NOMO-1 (cell line): ENCODE measurements at regions not wholly inside any gene's neighbourhood (a gene's known extent, or its start where the extent isn't known, plus 50 kb on each side); places are given as distances from the start of the nearest gene placed in this dataset.
A peak's percentile ranks its signal among the peaks of the same experiment; 100 is the strongest.

Experiments
- DNase-seq, 2 experiments: peaks; one replicate each; lab custom pipeline; 2025; ENCODE audit not compliant: unreplicated experiment in 2 of 2; lab: John Stamatoyannopoulos, UW

- no peak for DNase-seq
Observed at GRCh38 chr2:196433116-196433515, 206.4 kb upstream of the CCDC150 start.

- no peak for DNase-seq
Observed at GRCh38 chr2:196434217-196434616, 205.3 kb upstream of the CCDC150 start.

DNA sequence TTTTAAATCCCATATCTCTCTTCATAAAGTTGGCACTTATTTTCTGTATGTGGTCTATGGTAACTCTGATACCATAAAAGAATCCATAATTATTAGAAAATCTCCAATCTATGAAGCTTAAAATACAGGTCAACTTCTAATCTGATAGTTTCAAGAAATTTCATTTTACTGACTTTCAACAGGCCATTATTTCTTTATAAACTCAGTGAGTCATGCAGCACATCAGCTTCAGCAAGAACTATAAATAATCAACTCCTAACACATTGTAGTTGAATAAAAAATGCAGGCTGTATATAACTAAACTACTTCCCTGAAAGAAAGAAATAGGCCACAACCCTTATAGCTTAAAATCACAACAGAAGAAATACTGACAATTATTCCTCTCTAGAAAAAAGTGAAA is 204.3 kb upstream of the CCDC150 start:
- no peak for DNase-seq

DNA sequence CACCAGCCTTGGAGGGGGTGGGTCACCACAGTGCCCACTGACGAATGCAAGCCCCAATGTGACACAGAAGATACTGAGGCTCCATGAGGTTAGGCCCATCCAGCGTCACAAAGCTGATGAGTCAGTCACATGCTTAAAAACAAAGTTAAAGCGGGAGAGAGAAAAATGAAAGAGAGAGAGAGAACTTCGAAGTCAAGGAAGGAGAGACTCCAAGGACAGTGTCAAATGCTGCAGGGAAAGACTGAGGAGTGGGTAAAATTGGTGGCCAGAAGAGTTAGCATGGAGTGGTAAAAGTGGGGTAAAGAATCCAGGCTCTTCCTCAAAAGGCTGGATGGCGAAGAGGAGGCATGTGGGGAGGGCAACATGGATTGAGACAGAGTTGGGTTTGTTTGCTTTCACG is 201.9 kb upstream of the CCDC150 start:
- DNase-seq, result no peak

- DNase-seq, result no peak
Observed at GRCh38 chr2:196439760-196440159, 199.8 kb upstream of the CCDC150 start.

DNA sequence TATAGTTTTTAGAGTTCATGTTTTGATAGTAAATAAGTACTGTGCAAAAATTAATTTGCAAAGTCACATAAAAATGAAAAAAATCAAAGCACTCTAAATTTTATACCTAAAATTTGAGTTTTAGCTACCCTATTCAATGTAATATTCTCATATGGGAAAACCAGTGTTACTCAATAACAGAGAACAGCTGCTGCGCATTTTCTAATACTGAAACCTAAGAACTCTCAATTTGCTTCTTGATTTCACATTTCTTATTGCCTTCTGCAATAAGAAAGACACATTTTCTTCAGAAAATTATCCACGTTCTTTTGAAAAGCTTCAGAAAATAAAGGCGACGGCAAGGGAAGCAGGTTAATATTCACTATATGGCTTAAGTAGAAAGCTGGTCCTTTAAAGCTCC is 199.1 kb upstream of the CCDC150 start:
- DNase-seq, result no peak

DNA sequence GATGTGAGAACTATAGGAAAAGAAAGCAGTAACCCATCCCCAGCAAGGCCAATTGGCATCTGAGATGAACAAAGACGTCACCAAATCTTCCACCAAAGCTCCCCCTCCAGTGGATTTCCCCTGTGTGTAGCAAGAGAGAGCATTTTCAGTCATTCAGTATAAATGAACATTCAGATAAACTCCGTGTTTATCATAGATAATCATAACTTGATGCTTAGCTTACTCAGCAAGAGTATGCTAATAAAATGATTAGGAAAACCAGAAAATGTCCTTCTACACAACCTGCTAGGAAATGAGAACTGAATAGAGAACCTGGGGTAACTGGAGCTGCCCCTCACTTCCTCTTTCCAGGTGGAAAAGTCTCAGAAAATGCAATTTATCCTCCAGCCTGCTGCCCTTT is 198.0 kb upstream of the CCDC150 start:
- DNase-seq, result no peak

DNA sequence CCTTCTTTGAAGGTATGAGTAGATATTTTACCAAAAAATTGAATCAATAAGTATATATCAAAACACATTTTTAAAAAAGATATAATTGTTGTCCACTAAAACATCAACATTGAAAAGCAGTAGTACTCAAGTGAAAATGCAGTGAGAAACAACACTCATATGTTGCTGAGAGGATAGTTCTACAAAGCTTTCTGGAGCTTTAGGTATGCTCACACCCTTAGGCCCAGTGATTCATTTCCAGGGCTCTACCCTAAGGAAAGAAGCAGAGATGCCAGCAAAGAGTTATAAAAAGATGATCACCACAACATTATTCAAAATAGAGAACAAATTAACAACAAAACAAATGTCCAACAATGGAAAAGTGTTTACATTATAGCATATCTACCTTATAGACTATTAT is 197.3 kb upstream of the CCDC150 start:
- DNase-seq, result no peak

- no peak for DNase-seq
Observed at GRCh38 chr2:196444442-196444841, 195.1 kb upstream of the CCDC150 start.

DNA sequence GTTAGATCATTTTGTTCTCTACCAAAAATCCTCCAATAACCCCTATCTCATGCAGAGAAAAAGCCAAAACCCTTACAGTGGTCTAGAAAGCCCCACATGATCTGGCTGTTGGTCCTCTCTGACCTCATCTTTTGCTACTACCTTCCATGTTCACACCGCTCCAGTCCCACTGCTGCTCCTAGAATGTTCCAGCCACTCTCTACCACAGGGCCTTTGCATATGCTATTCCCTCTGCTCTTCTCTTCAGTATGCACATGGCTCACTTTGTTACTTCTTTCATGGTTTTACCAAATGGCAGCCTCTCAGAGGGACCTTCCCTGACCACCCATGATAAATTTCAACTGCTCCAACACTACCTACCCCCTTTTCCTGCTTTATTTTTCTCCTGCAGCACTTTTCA is 193.5 kb upstream of the CCDC150 start:
- no peak for DNase-seq

GRCh38 chr2:196448407-196449079 is 191.0 kb upstream of the CCDC150 start:
- no peak for DNase-seq

GRCh38 chr2:196449083-196449482 is 190.4 kb upstream of the CCDC150 start:
- DNase-seq, result no peak

GRCh38 chr2:196452758-196453157 is 186.8 kb upstream of the CCDC150 start:
- DNase-seq, result no peak

- DNase-seq, result peak; percentile 16 to 19
Observed at GRCh38 chr2:196453613-196454047, 185.9 kb upstream of the CCDC150 start.

DNA sequence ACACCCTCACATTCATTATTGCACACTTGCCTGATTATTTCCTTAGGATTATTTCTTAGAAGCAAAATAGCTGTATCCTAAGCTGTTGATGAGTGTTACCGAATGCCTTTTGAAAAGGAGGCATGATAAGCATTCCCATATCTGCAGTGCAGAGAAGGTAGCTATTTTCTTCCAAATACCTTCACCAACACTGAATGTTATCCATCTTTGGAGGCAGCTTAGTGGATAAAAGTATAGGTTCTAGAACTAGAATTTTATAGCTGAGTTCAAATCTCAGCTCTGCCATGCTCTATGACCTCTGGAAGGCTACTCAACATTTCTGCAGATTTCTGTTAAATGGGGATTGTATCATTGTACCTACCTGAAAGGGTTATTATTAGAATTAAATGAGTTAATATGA is 185.0 kb upstream of the CCDC150 start:
- DNase-seq, result no peak

GRCh38 chr2:196459539-196459938 is 180.0 kb upstream of the CCDC150 start:
- no peak for DNase-seq

DNA sequence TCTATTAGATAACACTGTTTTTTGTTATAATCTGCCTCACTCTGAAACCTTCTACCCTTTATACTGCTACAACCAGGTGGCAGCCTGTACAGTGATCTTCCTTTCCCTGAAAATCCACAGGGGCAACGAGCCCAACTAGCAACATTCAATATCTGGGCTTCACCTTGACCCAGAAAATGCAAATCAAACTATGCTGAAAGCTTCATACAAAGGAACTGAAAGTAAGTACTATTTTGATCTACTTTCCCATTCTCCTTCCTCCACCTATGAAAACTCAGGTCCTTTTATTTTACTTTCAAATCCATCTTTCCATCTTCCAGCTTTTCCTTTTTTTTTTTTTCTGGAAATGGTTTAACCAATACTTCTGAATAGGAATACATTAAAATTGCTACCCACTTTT is 175.8 kb upstream of the CCDC150 start:
- no peak for DNase-seq

DNA sequence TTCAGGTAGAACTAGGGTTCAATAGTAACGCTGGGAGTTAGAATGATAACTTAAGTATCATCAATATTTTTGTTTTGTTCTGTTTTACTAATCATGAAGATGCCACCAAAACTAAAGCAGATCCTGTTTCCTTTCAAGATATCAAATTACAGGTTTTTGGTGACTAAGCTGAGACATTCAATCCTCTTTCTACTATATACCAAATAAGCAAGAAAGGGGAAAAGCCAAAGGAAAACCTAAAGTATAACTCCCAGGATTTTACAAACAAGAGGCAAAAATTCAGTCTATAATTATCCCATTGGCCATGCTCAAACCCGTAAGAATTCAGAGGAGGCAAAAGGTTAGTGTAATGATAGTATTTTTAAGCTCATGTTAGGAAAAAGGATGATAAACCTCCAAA is 175.2 kb upstream of the CCDC150 start:
- DNase-seq, result no peak

GRCh38 chr2:196466581-196466980 is 172.9 kb upstream of the CCDC150 start:
- DNase-seq, result no peak

DNA sequence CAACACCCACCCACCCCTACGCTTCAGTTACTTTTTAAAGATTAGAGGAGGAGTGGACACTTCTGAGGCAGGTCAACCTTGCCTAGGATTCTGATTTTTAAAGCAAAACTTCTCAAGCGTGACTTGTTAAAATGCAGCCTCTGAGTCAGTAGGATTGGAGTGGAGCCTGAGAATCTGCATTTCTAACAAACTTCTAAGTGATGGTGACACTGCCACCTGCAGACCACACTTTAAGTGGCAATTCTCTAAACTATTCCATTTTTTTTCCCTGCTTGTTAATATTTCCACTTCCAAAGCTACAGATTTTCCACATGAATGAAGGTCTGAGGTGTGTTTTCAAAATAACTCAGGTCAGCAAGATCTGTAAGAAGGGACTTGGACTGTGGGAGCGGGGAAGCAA is 171.1 kb upstream of the CCDC150 start:
- no peak for DNase-seq

- no peak for DNase-seq
Observed at GRCh38 chr2:196473617-196474016, 165.9 kb upstream of the CCDC150 start.

- no peak for DNase-seq
Observed at GRCh38 chr2:196475611-196476010, 163.9 kb upstream of the CCDC150 start.

GRCh38 chr2:196478588-196478987 is 160.9 kb upstream of the CCDC150 start:
- DNase-seq, result no peak
